H1 (cell line): ENCODE measurements at regions not wholly inside any gene's neighbourhood (a gene's known extent, or its start where the extent isn't known, plus 50 kb on each side); places are given as distances from the start of the nearest gene placed in this dataset.

Source experiments
- CTCF ChIA-PET: fragments of 300-600 bp; sonication (Branson Sonifier 250); formaldehyde crosslinking; loops from one replicate; lab custom pipeline; 2021; ENCODE audit not compliant: partially characterized antibody; lab: Charles Lee
- POLR2A ChIA-PET: fragments of 300-600 bp; sonication (Branson Sonifier 250); formaldehyde crosslinking; loops from one replicate; lab custom pipeline; 2021; ENCODE audit warnings: inconsistent platforms; ENCODE audit not compliant: partially characterized antibody; lab: Charles Lee
- DNase-seq, 2 experiments: peaks; one replicate each; pipeline versions ENCODE4 v3.0.0 to v3.0.0-alpha.2; 2010 to 2022; ENCODE audit warnings: low spot score in 2 of 2, low read depth in 1 of 2, mixed read lengths in 1 of 2
- FAIRE-seq: peaks from 2 replicates; lab custom pipeline; 2011; peaks lifted over from hg19 to GRCh38; lab: Jason Lieb, UNC
- H2AFZ ChIP-seq: 2 replicates; pipeline ENCODE4 v1.8.1; 2012; ENCODE audit warnings: low read length, inconsistent platforms
- H2AK5ac ChIP-seq: 2 replicates; pipeline ENCODE4 v1.6.1; 2013; ENCODE audit warnings: low read depth, low read length
- H2BK120ac ChIP-seq: replicated peaks from 2 replicates; pipeline ENCODE3; 2013; ENCODE audit warnings: low read depth, low read length, inconsistent platforms
- H2BK12ac ChIP-seq: 2 replicates; pipeline ENCODE4 v1.6.1; 2013; ENCODE audit warnings: low read depth, low read length
- H2BK15ac ChIP-seq: 2 replicates; pipeline ENCODE4 v1.6.1; 2013; ENCODE audit warnings: low read length
- H2BK20ac ChIP-seq: 2 replicates; pipeline ENCODE4 v1.6.1; 2013; ENCODE audit warnings: low read length
- H2BK5ac ChIP-seq: 2 replicates; pipeline ENCODE4 v1.6.1; 2013; ENCODE audit warnings: low read depth, low read length
- H3K14ac ChIP-seq: 2 replicates; pipeline ENCODE4 v1.6.1; 2013; ENCODE audit warnings: inconsistent platforms; ENCODE audit not compliant: insufficient read length
- H3K18ac ChIP-seq: 2 replicates; pipeline ENCODE4 v1.6.1; 2013; ENCODE audit warnings: low read length; ENCODE audit errors: extremely low read depth
- H3K23ac ChIP-seq: 2 replicates; pipeline ENCODE4 v1.6.1; 2013; ENCODE audit warnings: inconsistent platforms; ENCODE audit not compliant: insufficient read length
- H3K23me2 ChIP-seq: 2 replicates; pipeline ENCODE4 v1.6.1; 2013; ENCODE audit warnings: low read depth, low read length
- H3K27ac ChIP-seq: 2 replicates; pipeline ENCODE4 v1.6.1; 2011; ENCODE audit warnings: low read depth, low read length, inconsistent platforms
- H3K27me3 ChIP-seq, 4 experiments: replicated peaks in 1 of 4; 1 replicate in 1 of 4; 2 replicates in 3 of 4; pipeline versions ENCODE4 v1.6.1 to v1.8.1; 2011 to 2013; ENCODE audit warnings: low read length in 3 of 4, mild to moderate bottlenecking in 3 of 4, inconsistent platforms in 2 of 4, mixed read lengths in 2 of 4, moderate library complexity in 1 of 4; ENCODE audit not compliant: control insufficient read depth in 3 of 4, insufficient read depth in 3 of 4; ENCODE audit errors: extremely low read depth in 1 of 4
- H3K36me3 ChIP-seq, 4 experiments: 2 replicates each; pipeline versions ENCODE4 v1.6.1 to v1.8.1; 2011 to 2013; ENCODE audit warnings: mild to moderate bottlenecking in 4 of 4, low read length in 3 of 4, moderate library complexity in 2 of 4, control low read depth in 1 of 4, inconsistent platforms in 1 of 4; ENCODE audit not compliant: insufficient read depth in 4 of 4, control insufficient read depth in 2 of 4
- H3K4ac ChIP-seq: replicated peaks from 2 replicates; pipeline ENCODE3; 2013; ENCODE audit warnings: low read length, low read depth, mixed read lengths, inconsistent platforms; ENCODE audit not compliant: insufficient read length
- H3K4me1 ChIP-seq, 4 experiments: replicated peaks in 1 of 4; 1 replicate in 1 of 4; 2 replicates in 3 of 4; pipeline versions ENCODE4 v1.6.1 to v1.8.1; 2011 to 2013; ENCODE audit warnings: low read length in 3 of 4, inconsistent platforms in 2 of 4, mixed read lengths in 1 of 4; ENCODE audit not compliant: insufficient read depth in 4 of 4, control insufficient read depth in 3 of 4
- H3K4me2 ChIP-seq, 2 experiments: 2 replicates each; pipeline versions ENCODE4 v1.6.1 to v1.8.1; 2011 to 2013; ENCODE audit warnings: low read depth in 2 of 2, low read length in 2 of 2, control low read depth in 1 of 2, inconsistent platforms in 1 of 2, mild to moderate bottlenecking in 1 of 2; ENCODE audit not compliant: insufficient read depth in 1 of 2
- H3K4me3 ChIP-seq, 4 experiments: fragments of 200-600, 300-600 bp in 1 of 4; sonication (generic), shearing (Covaris generic), sonication (Bioruptor Twin) in 1 of 4; 2 replicates each; pipeline versions ENCODE4 v1.5.1 to v1.8.1; 2011 to 2016; ENCODE audit warnings: low read length in 4 of 4, low read depth in 3 of 4, control low read depth in 2 of 4, inconsistent platforms in 2 of 4, mild to moderate bottlenecking in 2 of 4, mixed read lengths in 1 of 4, moderate library complexity in 1 of 4; ENCODE audit not compliant: insufficient read depth in 2 of 4; ENCODE audit errors: extremely low read depth in 1 of 4
- H3K56ac ChIP-seq: replicated peaks from 2 replicates; pipeline ENCODE3; 2013; ENCODE audit warnings: low read depth, mild to moderate bottlenecking, mixed read lengths, low read length, inconsistent platforms; ENCODE audit not compliant: insufficient read length
- H3K79me1 ChIP-seq: 2 replicates; pipeline ENCODE4 v1.6.1; 2013; ENCODE audit warnings: low read depth, low read length, control low read depth
- H3K79me2 ChIP-seq, 2 experiments: 2 replicates each; pipeline versions ENCODE4 v1.6.1 to v1.8.1; 2012 to 2013; ENCODE audit warnings: low read length in 2 of 2, mild to moderate bottlenecking in 2 of 2, inconsistent platforms in 1 of 2; ENCODE audit not compliant: insufficient read depth in 2 of 2, control insufficient read depth in 1 of 2
- H3K9ac ChIP-seq, 4 experiments: replicated peaks in 1 of 4; 1 replicate in 1 of 4; 2 replicates in 3 of 4; pipeline versions ENCODE4 v1.6.1 to v1.8.1; 2011 to 2013; ENCODE audit warnings: low read depth in 3 of 4, low read length in 3 of 4, control low read depth in 2 of 4, mild to moderate bottlenecking in 2 of 4, moderate library complexity in 2 of 4, inconsistent platforms in 1 of 4; ENCODE audit errors: extremely low read depth in 1 of 4
- H3K9me3 ChIP-seq, 2 experiments: 2 replicates each; pipeline versions ENCODE4 v1.6.1 to v1.8.1; 2012 to 2013; ENCODE audit warnings: mild to moderate bottlenecking in 2 of 2, moderate library complexity in 2 of 2, control low read depth in 1 of 2, inconsistent platforms in 1 of 2, low read depth in 1 of 2, low read length in 1 of 2, mixed read lengths in 1 of 2; ENCODE audit not compliant: insufficient read depth in 2 of 2
- H4K20me1 ChIP-seq, 2 experiments: replicated peaks in 1 of 2; 2 replicates each; pipeline versions ENCODE3 to v1.8.1; 2011 to 2013; ENCODE audit warnings: inconsistent platforms in 2 of 2, low read length in 2 of 2, mild to moderate bottlenecking in 1 of 2; ENCODE audit not compliant: insufficient read depth in 2 of 2, control insufficient read depth in 1 of 2
- H4K5ac ChIP-seq: 2 replicates; pipeline ENCODE4 v1.6.1; 2013; ENCODE audit warnings: low read length, low read depth, mixed read lengths, inconsistent platforms; ENCODE audit not compliant: insufficient read length
- H4K8ac ChIP-seq: 2 replicates; pipeline ENCODE4 v1.8.0; 2013; ENCODE audit warnings: mild to moderate bottlenecking, moderate library complexity, low read length, inconsistent platforms; ENCODE audit not compliant: insufficient read depth; ENCODE audit errors: extremely low read depth
- H4K91ac ChIP-seq: replicated peaks from 2 replicates; pipeline ENCODE3; 2013; ENCODE audit warnings: low read length, mixed read lengths, inconsistent platforms; ENCODE audit not compliant: insufficient read length
- BACH1 ChIP-seq: IDR thresholded peaks from 2 replicates; pipeline ENCODE4 v1.6.1; 2012; ENCODE audit warnings: low read length, improper control_type of control experiment
- CEBPB ChIP-seq: IDR thresholded peaks from 2 replicates; pipeline ENCODE4 v1.6.1; 2012; ENCODE audit warnings: low read depth, low read length
- RAD21 ChIP-seq, 2 experiments: IDR thresholded peaks in 1 of 2; conservative IDR thresholded peaks in 1 of 2; 2 replicates each; pipeline ENCODE4 v1.6.1; 2011; ENCODE audit warnings: low read depth in 2 of 2, low read length in 2 of 2, improper control_type of control experiment in 1 of 2, inconsistent platforms in 1 of 2, mild to moderate bottlenecking in 1 of 2, moderate library complexity in 1 of 2
- SAP30 ChIP-seq: fragments of 300-600 bp; sonication (generic); IDR thresholded peaks from 2 replicates; pipeline ENCODE4 v1.7.1; 2012; ENCODE audit warnings: low read length, moderate library complexity, mild to moderate bottlenecking, inconsistent platforms; ENCODE audit not compliant: insufficient read depth, insufficient replicate concordance
- WGBS, 2 experiments: shearing (Covaris generic) in 1 of 2; methylation state at CpG; one replicate each; pipeline versions ENCODE4 v1.1.6 to v1.1.7; 2013 to 2015; ENCODE audit warnings: low lambda C conversion rate in 2 of 2, mixed read lengths in 2 of 2, inconsistent platforms in 1 of 2, low coverage in 1 of 2, missing lambda C conversion rate in 1 of 2; ENCODE audit not compliant: insufficient replicate concordance in 2 of 2, insufficient coverage in 1 of 2, insufficient read length in 1 of 2; ENCODE audit errors: extremely low coverage in 1 of 2, missing lambda C conversion rate in 1 of 2; 5-methylcytosine and 5-hydroxymethylcytosine counted together
- TF ChIP-seq, protein P1 (sequence below): IDR thresholded peaks from 2 replicates; pipeline ENCODE4 v1.6.1; 2012; ENCODE audit warnings: inconsistent platforms

DNA sequence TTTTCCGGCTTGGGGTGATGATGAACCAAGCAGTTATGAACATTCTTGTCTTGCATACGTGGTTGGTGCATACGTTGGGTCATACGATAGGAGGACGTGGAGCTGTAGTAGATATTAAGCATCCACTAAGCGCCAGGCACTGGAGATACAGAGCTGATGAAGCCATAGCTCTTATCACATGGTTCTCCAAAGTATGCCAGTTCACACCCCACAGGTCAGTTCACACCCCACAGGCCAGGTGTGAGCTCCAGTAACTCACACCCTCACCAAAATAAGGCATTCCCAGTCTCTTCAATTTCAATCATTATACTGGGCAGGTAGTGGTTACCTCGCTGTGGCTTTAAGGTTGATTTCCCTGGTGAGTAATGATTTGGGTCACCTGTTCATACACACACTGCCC lies 335.5 kb downstream of the FOXL1 start:
- TF ChIP-seq BACH1 (peak; percentile 44; the same call in 1 of the 2 replicates), RAD21 (IDR thresholded peaks at IDR 0.05 in 1 of 2, conservative IDR thresholded peaks at IDR 0.05 in 1 of 2; ENCODE audit: low read depth in 2 of 2, low read length in 2 of 2) (no peak), SAP30 (no peak), CEBPB (no peak)
- TF ChIP-seq, protein P1, sequence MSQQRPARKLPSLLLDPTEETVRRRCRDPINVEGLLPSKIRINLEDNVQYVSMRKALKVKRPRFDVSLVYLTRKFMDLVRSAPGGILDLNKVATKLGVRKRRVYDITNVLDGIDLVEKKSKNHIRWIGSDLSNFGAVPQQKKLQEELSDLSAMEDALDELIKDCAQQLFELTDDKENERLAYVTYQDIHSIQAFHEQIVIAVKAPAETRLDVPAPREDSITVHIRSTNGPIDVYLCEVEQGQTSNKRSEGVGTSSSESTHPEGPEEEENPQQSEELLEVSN: no peak
- FAIRE-seq (no peak), DNase-seq (no peak)
- ChIA-PET POLR2A (no interaction called here), CTCF (interaction anchor here (0.8 kb wide), 1 partner anchor 103 kb away, joined by 3 read pairs; no protein-coding TSS in a partner anchor)
- H3K56ac ChIP-seq: no peak overlapping the region
- no peak overlapping the region for H3K4me3 ChIP-seq
- no peak overlapping the region for H3K18ac ChIP-seq
- H3K4ac ChIP-seq: no peak overlapping the region
- H3K9ac ChIP-seq: no peak overlapping the region
- no peak overlapping the region for H3K23ac ChIP-seq
- H2BK12ac ChIP-seq: no peak overlapping the region
- no peak overlapping the region for H2BK15ac ChIP-seq
- H2AFZ ChIP-seq: no peak overlapping the region
- no peak overlapping the region for H4K91ac ChIP-seq
- no peak overlapping the region for H2BK5ac ChIP-seq
- H4K20me1 ChIP-seq: no peaks in the 10 kb centered on the region
- no peaks in the 10 kb centered on the region; a peak in 1 of 7 replicates for H3K4me1 ChIP-seq
- H3K23me2 ChIP-seq: peaks cover 7% of the 10 kb centered on the region
- no peaks in the 10 kb centered on the region for H3K79me2 ChIP-seq
- no peaks in the 10 kb centered on the region; a peak in 1 of 7 replicates for H3K27me3 ChIP-seq
- H4K8ac ChIP-seq: no peak overlapping the region
- H4K5ac ChIP-seq: no peak overlapping the region
- H3K9me3 ChIP-seq: no peaks in the 10 kb centered on the region
- 83% methylated on average over 7 of the region's 7 CpGs; no CpG with 5 or more reads in 1 of the 2 experiments for WGBS, 2 experiments
- H3K27ac ChIP-seq: no peak overlapping the region
- H2AK5ac ChIP-seq: 0 out of 2 replicates have a peak overlapping the region, but pooled peaks have one; percentile 40
- no peak overlapping the region for H2BK20ac ChIP-seq
- H3K36me3 ChIP-seq: no peaks in the 10 kb centered on the region
- no peak overlapping the region for H3K14ac ChIP-seq
- no peaks in the 10 kb centered on the region; the same call in 1 of the 2 replicates for H3K79me1 ChIP-seq
- H3K4me2 ChIP-seq: no peak overlapping the region
- no peak overlapping the region for H2BK120ac ChIP-seq
